DND-41 (cell line): ENCODE measurements at regions not wholly inside any gene's neighbourhood (a gene's known extent, or its start where the extent isn't known, plus 50 kb on each side); places are given as distances from the start of the nearest gene placed in this dataset.

ENCODE experiments used
- ATAC-seq: fragments of 200-7000 bp; cut with Tn5 transposase; 3 replicates; pipeline ENCODE4 v1.9.1; 2021; ENCODE audit warnings: low read depth; ENCODE audit not compliant: insufficient read depth
- DNase-seq: peaks from one replicate; pipeline ENCODE4 v3.0.0-alpha.2; 2020
- H2AFZ ChIP-seq: 2 replicates; pipeline ENCODE4 v1.6.0; 2012; ENCODE audit warnings: low read depth, low read length
- H3K27ac ChIP-seq: 2 replicates; pipeline ENCODE4 v1.5.1; 2012; ENCODE audit warnings: low read length, inconsistent platforms
- H3K27me3 ChIP-seq: fragments of 200-600 bp; sonication (generic); 2 replicates; pipeline ENCODE4 v1.6.0; 2012; ENCODE audit warnings: low read length, mild to moderate bottlenecking, inconsistent platforms; ENCODE audit not compliant: insufficient read depth, poor library complexity
- H3K36me3 ChIP-seq: 2 replicates; pipeline ENCODE4 v1.5.1; 2012; ENCODE audit warnings: low read length, inconsistent platforms; ENCODE audit not compliant: insufficient read depth
- H3K4me1 ChIP-seq: 2 replicates; pipeline ENCODE4 v1.5.1; 2012; ENCODE audit warnings: mild to moderate bottlenecking, low read length; ENCODE audit not compliant: insufficient read depth
- H3K4me2 ChIP-seq: 2 replicates; pipeline ENCODE4 v1.6.0; 2012; ENCODE audit warnings: mild to moderate bottlenecking, moderate library complexity, low read length, inconsistent platforms; ENCODE audit not compliant: insufficient read depth
- H3K4me3 ChIP-seq, 2 experiments: fragments of 200-600 bp in 1 of 2; shearing (Covaris generic) in 1 of 2; 2 replicates each; pipeline ENCODE4 v1.5.1; 2012 to 2016; ENCODE audit warnings: inconsistent platforms in 2 of 2, low read length in 2 of 2, mild to moderate bottlenecking in 2 of 2, low read depth in 1 of 2, moderate library complexity in 1 of 2
- H3K79me2 ChIP-seq: 2 replicates; pipeline ENCODE4 v1.6.0; 2012; ENCODE audit warnings: low read length, inconsistent platforms; ENCODE audit not compliant: insufficient read depth
- H3K9ac ChIP-seq: 2 replicates; pipeline ENCODE4 v1.6.0; 2012; ENCODE audit warnings: low read depth, mild to moderate bottlenecking, inconsistent platforms, low read length, moderate library complexity
- H3K9me3 ChIP-seq: 2 replicates; pipeline ENCODE4 v1.5.1; 2012; ENCODE audit warnings: low read length, moderate library complexity, mild to moderate bottlenecking, inconsistent platforms; ENCODE audit not compliant: insufficient read depth, severe bottlenecking
- H4K20me1 ChIP-seq: 2 replicates; pipeline ENCODE4 v1.6.0; 2012; ENCODE audit warnings: low read length; ENCODE audit not compliant: insufficient read depth
- EZH2 ChIP-seq: IDR thresholded peaks from 3 replicates; pipeline ENCODE4 v1.6.1; 2012; ENCODE audit warnings: borderline replicate concordance, low read depth, mild to moderate bottlenecking, moderate library complexity, low read length, inconsistent platforms; ENCODE audit not compliant: severe bottlenecking
- TF ChIP-seq, protein P1 (sequence below): IDR thresholded peaks from 2 replicates; pipeline ENCODE4 v1.5.1; 2012; ENCODE audit warnings: borderline replicate concordance, low read length, moderate library complexity, mild to moderate bottlenecking; ENCODE audit not compliant: poor library complexity, severe bottlenecking; ENCODE audit errors: extremely low read depth

DNA sequence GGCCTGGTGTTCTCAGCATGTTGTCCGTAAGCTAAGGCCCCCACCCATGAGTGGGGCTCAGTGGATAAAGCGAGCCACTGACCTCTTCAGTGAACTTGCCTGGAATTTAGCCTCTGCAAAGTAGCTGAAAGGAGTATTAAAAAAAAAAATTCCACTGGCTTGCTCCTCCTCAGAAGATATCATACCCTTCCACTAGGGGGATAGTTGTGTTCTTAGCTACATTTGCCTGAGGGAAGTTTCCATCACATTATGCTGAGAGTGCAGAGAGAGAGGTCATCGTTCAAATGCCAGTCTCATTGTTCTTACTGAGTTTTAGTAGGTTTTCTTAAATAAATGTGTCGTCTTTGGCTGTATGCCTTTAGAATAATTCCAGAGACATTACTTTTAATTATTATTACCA is 879.7 kb downstream of the JRKL start:
- no peak overlapping the region for H3K9ac ChIP-seq
- H3K27ac ChIP-seq: no peak overlapping the region
- no peaks in the 10 kb centered on the region for H3K36me3 ChIP-seq
- no peak overlapping the region for H3K4me2 ChIP-seq
- H2AFZ ChIP-seq: no peak overlapping the region
- H4K20me1 ChIP-seq: no peaks in the 10 kb centered on the region
- peaks cover 8% of the 10 kb centered on the region for H3K9me3 ChIP-seq
- no peak overlapping the region for H3K4me3 ChIP-seq
- H3K79me2 ChIP-seq: no peaks in the 10 kb centered on the region
- no peak for TF ChIP-seq EZH2
- TF ChIP-seq, protein P1, sequence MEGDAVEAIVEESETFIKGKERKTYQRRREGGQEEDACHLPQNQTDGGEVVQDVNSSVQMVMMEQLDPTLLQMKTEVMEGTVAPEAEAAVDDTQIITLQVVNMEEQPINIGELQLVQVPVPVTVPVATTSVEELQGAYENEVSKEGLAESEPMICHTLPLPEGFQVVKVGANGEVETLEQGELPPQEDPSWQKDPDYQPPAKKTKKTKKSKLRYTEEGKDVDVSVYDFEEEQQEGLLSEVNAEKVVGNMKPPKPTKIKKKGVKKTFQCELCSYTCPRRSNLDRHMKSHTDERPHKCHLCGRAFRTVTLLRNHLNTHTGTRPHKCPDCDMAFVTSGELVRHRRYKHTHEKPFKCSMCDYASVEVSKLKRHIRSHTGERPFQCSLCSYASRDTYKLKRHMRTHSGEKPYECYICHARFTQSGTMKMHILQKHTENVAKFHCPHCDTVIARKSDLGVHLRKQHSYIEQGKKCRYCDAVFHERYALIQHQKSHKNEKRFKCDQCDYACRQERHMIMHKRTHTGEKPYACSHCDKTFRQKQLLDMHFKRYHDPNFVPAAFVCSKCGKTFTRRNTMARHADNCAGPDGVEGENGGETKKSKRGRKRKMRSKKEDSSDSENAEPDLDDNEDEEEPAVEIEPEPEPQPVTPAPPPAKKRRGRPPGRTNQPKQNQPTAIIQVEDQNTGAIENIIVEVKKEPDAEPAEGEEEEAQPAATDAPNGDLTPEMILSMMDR: no peak
- H3K27me3 ChIP-seq: no peaks in the 10 kb centered on the region
- no peak for ATAC-seq
- DNase-seq: no peak
- no peaks in the 10 kb centered on the region for H3K4me1 ChIP-seq

DNA sequence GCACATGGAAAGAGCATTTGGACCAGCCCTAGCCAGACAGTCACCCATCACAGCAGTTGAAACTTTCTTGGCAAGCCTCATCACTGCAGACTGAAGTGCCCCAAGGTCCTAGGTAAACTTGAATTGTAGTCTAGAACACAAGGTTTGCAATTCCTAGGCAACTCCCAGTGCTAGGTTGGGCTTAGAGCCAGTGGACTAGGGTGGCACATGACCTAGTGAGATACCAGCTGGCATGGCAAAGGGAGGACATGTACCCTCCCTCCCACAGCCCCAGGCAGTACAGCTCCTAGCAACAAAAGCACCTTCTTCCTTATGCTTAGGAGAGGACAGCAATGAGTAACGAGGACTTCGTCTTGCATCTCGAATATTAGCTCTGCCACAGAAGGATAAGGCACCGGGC is 889.5 kb downstream of the JRKL start:
- H3K4me1 ChIP-seq: no peaks in the 10 kb centered on the region
- no peaks in the 10 kb centered on the region for H3K9me3 ChIP-seq
- H3K36me3 ChIP-seq: no peaks in the 10 kb centered on the region
- TF ChIP-seq EZH2: no peak
- TF ChIP-seq, protein P1: no peak
- no peaks in the 10 kb centered on the region for H4K20me1 ChIP-seq
- DNase-seq (no peak), ATAC-seq (no peak)
- H3K27ac ChIP-seq: no peak overlapping the region
- H2AFZ ChIP-seq: no peak overlapping the region
- no peak overlapping the region for H3K9ac ChIP-seq
- H3K27me3 ChIP-seq: no peaks in the 10 kb centered on the region
- H3K4me3 ChIP-seq: no peak overlapping the region
- no peak overlapping the region for H3K4me2 ChIP-seq
- no peaks in the 10 kb centered on the region for H3K79me2 ChIP-seq

DNA sequence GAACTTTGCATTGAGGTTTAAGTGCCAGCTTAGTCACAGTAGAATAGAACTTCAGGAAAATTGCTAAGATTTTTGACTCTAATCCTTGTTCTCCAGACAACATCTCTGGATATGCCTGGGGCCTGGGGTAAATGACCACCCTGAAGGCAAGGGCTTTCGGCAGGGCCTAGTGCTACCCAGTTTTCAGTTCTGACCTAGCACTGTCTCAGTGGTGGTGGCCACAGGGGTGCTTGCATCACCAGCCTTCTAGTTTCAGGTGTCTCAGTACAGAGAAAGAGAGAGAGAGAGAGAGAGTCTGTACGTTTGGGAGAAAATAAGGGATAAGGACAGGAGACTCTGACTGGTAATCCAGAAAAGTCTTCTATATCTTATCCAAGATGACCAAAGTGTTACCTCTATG is 890.5 kb downstream of the JRKL start:
- no peak overlapping the region for H3K9ac ChIP-seq
- no peaks in the 10 kb centered on the region for H3K79me2 ChIP-seq
- no peaks in the 10 kb centered on the region for H3K27me3 ChIP-seq
- no peaks in the 10 kb centered on the region for H3K4me1 ChIP-seq
- no peak overlapping the region for H2AFZ ChIP-seq
- no peaks in the 10 kb centered on the region for H4K20me1 ChIP-seq
- H3K9me3 ChIP-seq: no peaks in the 10 kb centered on the region
- H3K4me2 ChIP-seq: no peak overlapping the region
- DNase-seq: no peak
- TF ChIP-seq, protein P1: no peak
- TF ChIP-seq EZH2: no peak
- no peak overlapping the region for H3K4me3 ChIP-seq
- H3K36me3 ChIP-seq: no peaks in the 10 kb centered on the region
- H3K27ac ChIP-seq: no peak overlapping the region
- ATAC-seq: no peak

DNA sequence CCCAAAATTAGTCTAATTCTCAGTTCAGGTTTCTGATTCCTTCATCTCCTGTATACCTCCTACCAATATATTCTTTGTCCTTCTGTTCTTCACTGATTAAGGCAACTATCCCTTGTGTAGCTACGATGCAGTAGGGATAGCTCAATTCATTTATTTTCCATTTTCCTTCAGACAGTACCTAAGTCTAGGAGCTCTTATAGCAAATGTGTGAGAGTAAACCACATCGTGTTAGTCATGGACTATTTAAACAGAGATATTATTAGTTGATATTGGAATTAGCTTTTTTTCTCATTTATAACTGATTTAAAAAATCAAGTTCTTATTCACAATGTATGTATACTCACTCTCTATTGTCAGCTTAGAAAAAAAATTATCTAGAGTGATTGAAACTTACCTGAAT is 900.0 kb downstream of the JRKL start:
- H2AFZ ChIP-seq: no peak overlapping the region
- no peaks in the 10 kb centered on the region for H4K20me1 ChIP-seq
- no peaks in the 10 kb centered on the region for H3K4me1 ChIP-seq
- no peak overlapping the region for H3K4me3 ChIP-seq
- no peaks in the 10 kb centered on the region for H3K36me3 ChIP-seq
- TF ChIP-seq, protein P1: no peak
- no peak for TF ChIP-seq EZH2
- H3K9me3 ChIP-seq: no peaks in the 10 kb centered on the region
- H3K27me3 ChIP-seq: no peaks in the 10 kb centered on the region
- no peak for ATAC-seq
- H3K4me2 ChIP-seq: no peak overlapping the region
- H3K27ac ChIP-seq: no peak overlapping the region
- no peak for DNase-seq
- H3K79me2 ChIP-seq: no peaks in the 10 kb centered on the region
- no peak overlapping the region for H3K9ac ChIP-seq
